AG04449 (cell line): ENCODE measurements at regions not wholly inside any gene's neighbourhood (a gene's known extent, or its start where the extent isn't known, plus 50 kb on each side); places are given as distances from the start of the nearest gene placed in this dataset.
"Not testable (repeated sequence)": the region's sequence is repeated elsewhere in the genome, so short reads cannot be mapped to it uniquely, and the experiment has no call there.

Source experiments
- CTCF ChIA-PET: fragments of 350-600 bp; formaldehyde crosslinking; extraction: SDS; loops from one replicate; lab custom pipeline; 2021; ENCODE audit warnings: antibody characterized with exemption; lab: Yijun Ruan, JAX
- POLR2A ChIA-PET: fragments of 400-600, 350-600 bp; formaldehyde crosslinking; extraction: SDS; loops from one replicate; lab custom pipeline; 2020; ENCODE audit warnings: antibody characterized with exemption, inconsistent platforms; lab: Yijun Ruan, JAX
- DNase-seq: peaks from one replicate; pipeline ENCODE4 v3.0.0-alpha.2; 2010; ENCODE audit warnings: low read depth, low spot score
- H3K4me3 ChIP-seq: 2 replicates; pipeline ENCODE4 v1.5.1; 2011; ENCODE audit warnings: low read depth, mild to moderate bottlenecking, control low read depth, low read length
- CTCF ChIP-seq: IDR thresholded peaks from one replicate; pipeline ENCODE4 v1.5.1; 2011; ENCODE audit warnings: mild to moderate bottlenecking, moderate library complexity, low read length, control low read depth, inconsistent platforms; ENCODE audit not compliant: insufficient read depth; ENCODE audit errors: missing control alignments

- no peak overlapping the region for H3K4me3 ChIP-seq
- POLR2A ChIA-PET: no interaction called here
- DNase-seq: no peak
Observed at GRCh38 chr2:147428120-147428747, 416.6 kb upstream of the ACVR2A start.

GRCh38 chr2:147425437-147426029, 419.3 kb upstream of the ACVR2A start:
- CTCF ChIA-PET: no interaction called here
- TF ChIP-seq CTCF: no peak
- POLR2A ChIA-PET: no interaction called here
- DNase-seq: no peak
- no peak overlapping the region for H3K4me3 ChIP-seq

More at GRCh38 chr2:147428120-147428747, 416.6 kb upstream of the ACVR2A start:
- CTCF ChIA-PET: no interaction called here
- TF ChIP-seq CTCF: no peak

- TF ChIP-seq CTCF: no peak
- DNase-seq: no peak
- ChIA-PET CTCF (no interaction called here), POLR2A (no interaction called here)
- no peak overlapping the region for H3K4me3 ChIP-seq
Observed at GRCh38 chr2:147424766-147425165, 420.1 kb upstream of the ACVR2A start.

GRCh38 chr2:147420947-147421675, 423.7 kb upstream of the ACVR2A start:
- DNase-seq: no peak
- no peak for TF ChIP-seq CTCF
- CTCF ChIA-PET: no interaction called here
- no peak overlapping the region for H3K4me3 ChIP-seq
- POLR2A ChIA-PET: no interaction called here

GRCh38 chr2:147420517-147420916, 424.3 kb upstream of the ACVR2A start:
- no peak for TF ChIP-seq CTCF
- DNase-seq: no peak
- ChIA-PET POLR2A (no interaction called here), CTCF (no interaction called here)
- no peak overlapping the region for H3K4me3 ChIP-seq

GRCh38 chr2:147416099-147416498, 428.7 kb upstream of the ACVR2A start:
- no peak for TF ChIP-seq CTCF
- no peak overlapping the region for H3K4me3 ChIP-seq
- POLR2A ChIA-PET: no interaction called here
- DNase-seq: no peak
- CTCF ChIA-PET: no interaction called here

GRCh38 chr2:147414656-147415055, 430.2 kb upstream of the ACVR2A start:
- POLR2A ChIA-PET, DNase-seq, H3K4me3 ChIP-seq, CTCF ChIA-PET: not testable (repeated sequence)
